HEK293 (cell line): ENCODE measurements at regions not wholly inside any gene's neighbourhood (a gene's known extent, or its start where the extent isn't known, plus 50 kb on each side); places are given as distances from the start of the nearest gene placed in this dataset.

ENCODE experiments used
- CTCF ChIP-seq: fragments of 450-650 bp; formaldehyde crosslinking; IDR thresholded peaks from 2 replicates; pipeline ENCODE4 v1.5.1; 2016; ENCODE audit warnings: missing biosample characterization, missing genetic modification characterization
- TCF7L2 ChIP-seq: IDR thresholded peaks from 2 replicates; pipeline ENCODE4 v1.6.1; 2011; ENCODE audit warnings: low read depth, mild to moderate bottlenecking, inconsistent platforms, low read length, moderate library complexity, borderline replicate concordance
- ZNF121 ChIP-seq: fragments of 450-650 bp; formaldehyde crosslinking; IDR thresholded peaks from 2 replicates; pipeline ENCODE4 v1.5.1; 2016; ENCODE audit warnings: missing biosample characterization, missing genetic modification characterization
- TF ChIP-seq, protein P1 (sequence below): fragments of 450-650 bp; formaldehyde crosslinking; IDR thresholded peaks from 2 replicates; pipeline ENCODE4 v1.5.1; 2016; ENCODE audit warnings: missing biosample characterization, missing genetic modification characterization

DNA sequence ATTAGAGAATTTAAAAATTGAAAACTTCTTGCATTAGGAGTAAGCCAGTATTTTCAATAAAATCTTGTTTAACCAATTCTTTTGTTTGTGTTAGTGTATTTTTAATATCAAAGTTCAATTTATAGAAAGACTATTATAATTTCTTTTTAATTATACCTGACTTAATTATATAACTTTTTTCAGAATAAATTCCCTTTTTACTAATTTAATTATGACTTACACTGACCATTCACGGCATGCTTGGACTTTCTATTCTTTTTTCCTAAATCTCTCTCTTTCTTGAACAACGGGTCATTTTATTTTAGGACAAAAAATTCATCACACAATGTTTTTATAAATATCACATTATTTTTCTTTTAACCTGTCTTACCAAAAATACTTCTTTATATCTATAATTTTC, 555.3 kb upstream of the PTGER4 start:
- TF ChIP-seq, protein P1, sequence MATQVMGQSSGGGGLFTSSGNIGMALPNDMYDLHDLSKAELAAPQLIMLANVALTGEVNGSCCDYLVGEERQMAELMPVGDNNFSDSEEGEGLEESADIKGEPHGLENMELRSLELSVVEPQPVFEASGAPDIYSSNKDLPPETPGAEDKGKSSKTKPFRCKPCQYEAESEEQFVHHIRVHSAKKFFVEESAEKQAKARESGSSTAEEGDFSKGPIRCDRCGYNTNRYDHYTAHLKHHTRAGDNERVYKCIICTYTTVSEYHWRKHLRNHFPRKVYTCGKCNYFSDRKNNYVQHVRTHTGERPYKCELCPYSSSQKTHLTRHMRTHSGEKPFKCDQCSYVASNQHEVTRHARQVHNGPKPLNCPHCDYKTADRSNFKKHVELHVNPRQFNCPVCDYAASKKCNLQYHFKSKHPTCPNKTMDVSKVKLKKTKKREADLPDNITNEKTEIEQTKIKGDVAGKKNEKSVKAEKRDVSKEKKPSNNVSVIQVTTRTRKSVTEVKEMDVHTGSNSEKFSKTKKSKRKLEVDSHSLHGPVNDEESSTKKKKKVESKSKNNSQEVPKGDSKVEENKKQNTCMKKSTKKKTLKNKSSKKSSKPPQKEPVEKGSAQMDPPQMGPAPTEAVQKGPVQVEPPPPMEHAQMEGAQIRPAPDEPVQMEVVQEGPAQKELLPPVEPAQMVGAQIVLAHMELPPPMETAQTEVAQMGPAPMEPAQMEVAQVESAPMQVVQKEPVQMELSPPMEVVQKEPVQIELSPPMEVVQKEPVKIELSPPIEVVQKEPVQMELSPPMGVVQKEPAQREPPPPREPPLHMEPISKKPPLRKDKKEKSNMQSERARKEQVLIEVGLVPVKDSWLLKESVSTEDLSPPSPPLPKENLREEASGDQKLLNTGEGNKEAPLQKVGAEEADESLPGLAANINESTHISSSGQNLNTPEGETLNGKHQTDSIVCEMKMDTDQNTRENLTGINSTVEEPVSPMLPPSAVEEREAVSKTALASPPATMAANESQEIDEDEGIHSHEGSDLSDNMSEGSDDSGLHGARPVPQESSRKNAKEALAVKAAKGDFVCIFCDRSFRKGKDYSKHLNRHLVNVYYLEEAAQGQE (tag by site-specific recombination) = no peak
- TF ChIP-seq ZNF121 (no peak), TCF7L2 (no peak), CTCF (tag by site-specific recombination) (no peak)
